ENCODE measurements at regions not wholly inside any gene's neighbourhood (a gene's known extent, or its start where the extent isn't known, plus 50 kb on each side); places are given as distances from the start of the nearest gene placed in this dataset.
"Not testable (repeated sequence)": the region's sequence is repeated elsewhere in the genome, so short reads cannot be mapped to it uniquely, and the experiment has no call there.

DNA sequence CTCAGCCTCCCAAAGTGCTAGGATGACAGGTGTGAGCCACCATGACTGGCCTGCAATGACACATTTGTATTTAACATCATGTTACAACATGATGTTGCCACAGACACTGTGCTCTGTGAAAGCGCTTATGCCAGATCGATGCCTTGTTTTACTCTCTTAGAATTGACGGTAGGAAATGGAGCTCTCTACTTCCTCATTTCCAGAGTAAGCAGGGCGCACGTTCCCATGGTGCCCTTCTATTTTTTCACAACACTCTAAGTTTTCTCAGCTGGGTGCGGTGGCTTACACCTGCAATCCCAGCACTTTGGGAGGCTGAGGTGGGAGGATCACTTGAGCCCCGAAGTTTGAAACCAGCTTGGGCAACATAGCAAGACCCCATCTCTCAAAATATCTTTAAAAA lies 60.7 kb upstream of the DHRSX start:
- DNase-seq, result no peak

DNA sequence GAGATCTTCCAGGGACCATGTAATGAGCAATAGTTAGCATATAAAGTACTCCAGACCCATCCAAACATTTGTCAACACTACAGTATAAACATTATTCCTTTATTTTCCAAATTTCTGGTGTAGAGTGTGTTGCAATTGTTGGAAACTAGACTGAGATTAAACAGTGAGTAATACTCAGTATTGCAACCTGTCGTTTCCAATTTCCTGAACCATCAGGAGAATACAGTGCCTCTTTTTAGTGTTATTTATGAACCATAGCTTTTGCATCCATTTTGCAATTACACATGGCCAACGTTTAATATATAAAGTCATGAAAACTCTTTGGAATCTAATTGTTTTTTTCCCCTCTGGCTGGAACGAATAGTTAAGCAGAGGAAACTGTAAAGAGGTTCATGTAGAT lies 58.3 kb upstream of the DHRSX start:
- no peak for DNase-seq

DNA sequence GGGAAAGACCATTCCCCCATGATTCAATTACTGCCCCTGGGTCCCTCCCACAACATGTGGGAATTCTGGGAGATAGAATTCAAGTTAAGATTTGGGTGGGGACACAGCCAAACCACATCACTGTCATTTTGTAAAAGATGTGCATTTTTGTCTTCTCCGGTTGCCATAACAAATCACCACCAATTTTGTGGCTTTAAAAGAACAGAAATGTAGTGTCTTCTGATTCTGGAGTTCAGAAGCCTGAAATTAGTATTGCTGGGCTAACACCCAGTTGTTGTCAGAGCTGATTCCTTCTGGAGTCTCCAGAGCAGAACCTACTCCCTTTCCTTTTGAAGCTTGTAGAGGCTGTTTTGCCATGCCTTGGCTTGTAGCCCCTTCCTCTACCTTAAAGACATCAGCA lies 54.1 kb upstream of the DHRSX start:
- DNase-seq, result no peak

DNA sequence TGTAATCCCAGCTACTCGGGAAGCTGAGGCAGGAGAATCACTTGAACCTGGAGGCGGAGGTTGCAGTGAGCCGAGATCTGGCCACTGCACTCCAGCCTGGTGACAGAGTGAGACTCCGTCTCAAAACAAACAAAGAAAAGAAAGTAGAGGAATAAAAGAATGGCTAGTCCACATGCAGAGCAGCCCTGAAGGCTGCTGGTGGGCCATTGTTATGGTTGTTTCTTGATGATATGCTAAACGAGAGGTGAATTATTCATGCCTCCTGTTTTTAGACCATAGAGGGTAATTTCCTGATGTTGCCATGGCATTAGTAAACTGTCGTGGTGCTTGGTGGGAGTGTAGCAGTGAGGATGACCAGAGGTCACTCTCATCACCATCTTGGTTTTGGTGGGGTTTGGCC lies 53.3 kb upstream of the DHRSX start:
- not testable (repeated sequence) for DNase-seq

DNA sequence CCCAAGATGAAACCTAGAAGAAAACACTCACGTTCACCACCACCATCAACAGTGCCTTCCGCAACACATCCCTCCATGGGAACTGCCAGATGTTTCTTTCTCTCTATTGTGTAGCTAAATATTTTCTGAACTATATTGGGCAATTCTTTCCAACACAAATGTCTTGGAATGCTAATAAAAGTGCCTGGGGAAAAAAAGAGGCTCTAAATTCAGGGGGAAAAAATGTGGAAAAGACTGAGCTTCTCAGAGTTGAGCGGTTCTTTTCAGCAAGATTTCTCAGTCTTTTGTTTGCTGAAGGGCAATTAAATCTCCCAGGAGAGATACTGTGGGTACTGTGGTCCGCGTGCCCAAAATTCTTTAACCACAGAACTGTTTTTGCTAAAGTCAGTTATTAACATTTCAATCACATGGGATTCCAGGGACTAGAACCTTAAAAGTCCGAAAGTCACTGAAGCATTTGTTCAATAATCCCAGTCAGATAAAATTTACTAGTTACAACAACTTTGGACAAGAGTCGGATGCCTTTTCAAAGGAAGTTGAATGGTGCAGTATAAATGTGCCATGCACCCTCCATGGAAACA lies 51.9 kb upstream of the DHRSX start:
- DNase-seq, result no peak

DNA sequence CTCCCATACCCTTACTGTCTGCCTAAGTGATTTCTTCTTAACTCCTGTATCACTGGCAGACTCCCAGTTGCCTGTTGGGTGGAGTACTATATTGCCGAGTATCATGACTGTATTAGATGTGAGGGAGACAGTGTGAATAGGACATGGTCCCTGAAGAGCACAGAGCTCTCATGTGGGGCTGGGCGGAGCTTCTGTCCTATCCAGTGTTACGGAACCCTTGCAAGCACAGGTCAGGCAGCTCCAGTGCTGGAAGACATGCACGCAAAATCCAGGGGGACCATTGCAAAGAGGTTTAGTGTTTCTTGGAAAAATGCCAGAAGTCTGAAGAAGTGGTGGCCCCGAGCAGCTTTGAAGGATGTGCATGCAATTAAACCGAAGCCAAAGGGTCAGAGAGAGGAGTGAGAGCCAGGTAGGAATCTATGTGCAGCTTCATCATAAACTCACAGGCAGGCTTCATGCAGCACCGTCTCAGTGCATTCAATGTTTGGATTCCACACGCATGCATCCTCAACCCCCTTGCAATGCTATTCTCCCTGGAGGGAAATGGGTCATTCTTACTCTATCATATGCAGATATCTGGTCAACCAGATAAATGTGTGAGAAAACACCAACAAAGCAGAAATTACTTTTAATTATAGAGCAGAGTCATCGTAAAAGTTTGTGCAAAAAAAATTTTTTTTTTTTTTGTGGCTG lies 49.7 kb upstream of the DHRSX start:
- DNase-seq, result no peak

Data from T-helper 9 cell (primary cell).